ENCODE measurements at regions not wholly inside any gene's neighbourhood (a gene's known extent, or its start where the extent isn't known, plus 50 kb on each side); places are given as distances from the start of the nearest gene placed in this dataset.
"Not testable (repeated sequence)": the region's sequence is repeated elsewhere in the genome, so short reads cannot be mapped to it uniquely, and the experiment has no call there.

- Mint-ChIP-seq H3K4me1 (ENCODE audit: unreplicated experiment) (no peaks in the 10 kb centered on the region), H3K27me3 (ENCODE audit: unreplicated experiment) (no peaks in the 10 kb centered on the region), H3K27ac (ENCODE audit: unreplicated experiment) (no peak overlapping the region), H3K9me3 (ENCODE audit: unreplicated experiment) (peaks cover 14% of the 10 kb centered on the region), H3K36me3 (ENCODE audit: unreplicated experiment) (peaks cover 2% of the 10 kb centered on the region), H3K4me3 (ENCODE audit: unreplicated experiment) (no peak overlapping the region)
- DNase-seq (ENCODE audit: extremely low spot score, unreplicated experiment): no peak
- TF ChIP-seq, protein P1, sequence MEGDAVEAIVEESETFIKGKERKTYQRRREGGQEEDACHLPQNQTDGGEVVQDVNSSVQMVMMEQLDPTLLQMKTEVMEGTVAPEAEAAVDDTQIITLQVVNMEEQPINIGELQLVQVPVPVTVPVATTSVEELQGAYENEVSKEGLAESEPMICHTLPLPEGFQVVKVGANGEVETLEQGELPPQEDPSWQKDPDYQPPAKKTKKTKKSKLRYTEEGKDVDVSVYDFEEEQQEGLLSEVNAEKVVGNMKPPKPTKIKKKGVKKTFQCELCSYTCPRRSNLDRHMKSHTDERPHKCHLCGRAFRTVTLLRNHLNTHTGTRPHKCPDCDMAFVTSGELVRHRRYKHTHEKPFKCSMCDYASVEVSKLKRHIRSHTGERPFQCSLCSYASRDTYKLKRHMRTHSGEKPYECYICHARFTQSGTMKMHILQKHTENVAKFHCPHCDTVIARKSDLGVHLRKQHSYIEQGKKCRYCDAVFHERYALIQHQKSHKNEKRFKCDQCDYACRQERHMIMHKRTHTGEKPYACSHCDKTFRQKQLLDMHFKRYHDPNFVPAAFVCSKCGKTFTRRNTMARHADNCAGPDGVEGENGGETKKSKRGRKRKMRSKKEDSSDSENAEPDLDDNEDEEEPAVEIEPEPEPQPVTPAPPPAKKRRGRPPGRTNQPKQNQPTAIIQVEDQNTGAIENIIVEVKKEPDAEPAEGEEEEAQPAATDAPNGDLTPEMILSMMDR (IDR thresholded peaks at IDR 0.05): no peak
Measured at GRCh38 chr13:65585346-65585745, 1644.8 kb downstream of the PCDH9 start.

GRCh38 chr13:65584126-65584525 lies 1646.0 kb downstream of the PCDH9 start:
- no peak for DNase-seq (ENCODE audit: extremely low spot score, unreplicated experiment)
- H3K27me3 Mint-ChIP-seq (ENCODE audit: unreplicated experiment): no peaks in the 10 kb centered on the region
- TF ChIP-seq, protein P1 (IDR thresholded peaks at IDR 0.05): no peak
- no peak overlapping the region for H3K4me3 Mint-ChIP-seq (ENCODE audit: unreplicated experiment)
- H3K9me3 Mint-ChIP-seq (ENCODE audit: unreplicated experiment): peaks cover 2% of the 10 kb centered on the region
- H3K36me3 Mint-ChIP-seq (ENCODE audit: unreplicated experiment): no peaks in the 10 kb centered on the region
- H3K27ac Mint-ChIP-seq (ENCODE audit: unreplicated experiment): no peak overlapping the region
- no peaks in the 10 kb centered on the region for H3K4me1 Mint-ChIP-seq (ENCODE audit: unreplicated experiment)

DNA sequence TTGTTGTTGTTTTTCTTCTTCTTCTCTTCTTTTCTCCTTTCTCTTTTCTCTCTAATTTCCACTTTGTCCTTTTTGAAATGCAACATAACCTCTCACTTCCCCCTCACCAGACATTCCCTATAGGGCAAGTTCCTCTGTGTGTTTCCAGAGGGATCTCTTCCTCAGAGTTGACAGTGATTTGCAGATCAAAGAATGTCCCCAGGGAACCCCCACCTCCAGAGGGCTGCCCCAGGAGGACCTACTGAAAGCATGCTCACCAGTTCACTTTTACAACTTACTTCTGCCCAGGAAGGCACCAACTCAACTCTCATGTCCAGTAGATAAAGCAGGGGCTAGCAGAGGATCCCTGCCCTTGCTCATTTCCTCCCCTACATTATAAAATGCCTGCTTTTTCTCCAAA lies 1648.0 kb downstream of the PCDH9 start:
- Mint-ChIP-seq H3K4me3 (ENCODE audit: unreplicated experiment) (no peak overlapping the region), H3K4me1 (ENCODE audit: unreplicated experiment) (no peaks in the 10 kb centered on the region), H3K27ac (ENCODE audit: unreplicated experiment) (no peak overlapping the region), H3K36me3 (ENCODE audit: unreplicated experiment) (no peaks in the 10 kb centered on the region), H3K9me3 (ENCODE audit: unreplicated experiment) (no peaks in the 10 kb centered on the region), H3K27me3 (ENCODE audit: unreplicated experiment) (no peaks in the 10 kb centered on the region)
- DNase-seq (ENCODE audit: extremely low spot score, unreplicated experiment): no peak
- TF ChIP-seq, protein P1 (IDR thresholded peaks at IDR 0.05): no peak

- H3K4me1 Mint-ChIP-seq (ENCODE audit: unreplicated experiment); H3K36me3 Mint-ChIP-seq (ENCODE audit: unreplicated experiment); DNase-seq (ENCODE audit: extremely low spot score, unreplicated experiment); H3K9me3 Mint-ChIP-seq (ENCODE audit: unreplicated experiment); H3K27ac Mint-ChIP-seq (ENCODE audit: unreplicated experiment); H3K27me3 Mint-ChIP-seq (ENCODE audit: unreplicated experiment); H3K4me3 Mint-ChIP-seq (ENCODE audit: unreplicated experiment): not testable (repeated sequence)
Measured at GRCh38 chr13:65564561-65564960, 1665.6 kb downstream of the PCDH9 start.

- Mint-ChIP-seq H3K4me1 (ENCODE audit: unreplicated experiment) (no peaks in the 10 kb centered on the region), H3K4me3 (ENCODE audit: unreplicated experiment) (no peak overlapping the region), H3K36me3 (ENCODE audit: unreplicated experiment) (no peaks in the 10 kb centered on the region), H3K9me3 (ENCODE audit: unreplicated experiment) (peaks cover 3% of the 10 kb centered on the region), H3K27me3 (ENCODE audit: unreplicated experiment) (no peaks in the 10 kb centered on the region), H3K27ac (ENCODE audit: unreplicated experiment) (no peak overlapping the region)
- no peak for DNase-seq (ENCODE audit: extremely low spot score, unreplicated experiment)
- TF ChIP-seq, protein P1 (IDR thresholded peaks at IDR 0.05): no peak
Measured at GRCh38 chr13:65562305-65562704, 1667.8 kb downstream of the PCDH9 start.

DNA sequence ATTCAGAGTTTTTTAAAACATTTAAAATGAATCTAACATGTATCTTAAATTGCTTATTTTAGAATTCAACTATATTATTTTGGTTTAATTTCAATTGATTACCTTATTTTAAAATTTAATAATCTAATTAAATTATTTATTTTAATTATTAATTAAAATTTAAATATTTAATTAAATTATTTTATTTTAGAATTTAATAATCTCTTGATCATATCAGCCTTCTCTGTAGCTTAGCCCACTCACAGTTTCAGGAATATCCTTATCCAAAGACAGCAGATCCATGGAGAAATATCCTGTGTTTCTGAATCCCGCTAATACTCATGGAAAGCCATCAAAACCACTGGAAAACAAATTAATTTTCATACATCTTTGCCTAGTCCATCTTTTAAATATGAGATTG lies 1669.2 kb downstream of the PCDH9 start:
- Mint-ChIP-seq H3K4me1 (ENCODE audit: unreplicated experiment) (no peaks in the 10 kb centered on the region), H3K27me3 (ENCODE audit: unreplicated experiment) (no peaks in the 10 kb centered on the region), H3K36me3 (ENCODE audit: unreplicated experiment) (no peaks in the 10 kb centered on the region), H3K9me3 (ENCODE audit: unreplicated experiment) (peaks cover 3% of the 10 kb centered on the region), H3K27ac (ENCODE audit: unreplicated experiment) (no peak overlapping the region), H3K4me3 (ENCODE audit: unreplicated experiment) (no peak overlapping the region)
- TF ChIP-seq, protein P1 (IDR thresholded peaks at IDR 0.05): no peak
- DNase-seq (ENCODE audit: extremely low spot score, unreplicated experiment): no peak
